ENCODE measurements at regions not wholly inside any gene's neighbourhood (a gene's known extent, or its start where the extent isn't known, plus 50 kb on each side); places are given as distances from the start of the nearest gene placed in this dataset.

DNA sequence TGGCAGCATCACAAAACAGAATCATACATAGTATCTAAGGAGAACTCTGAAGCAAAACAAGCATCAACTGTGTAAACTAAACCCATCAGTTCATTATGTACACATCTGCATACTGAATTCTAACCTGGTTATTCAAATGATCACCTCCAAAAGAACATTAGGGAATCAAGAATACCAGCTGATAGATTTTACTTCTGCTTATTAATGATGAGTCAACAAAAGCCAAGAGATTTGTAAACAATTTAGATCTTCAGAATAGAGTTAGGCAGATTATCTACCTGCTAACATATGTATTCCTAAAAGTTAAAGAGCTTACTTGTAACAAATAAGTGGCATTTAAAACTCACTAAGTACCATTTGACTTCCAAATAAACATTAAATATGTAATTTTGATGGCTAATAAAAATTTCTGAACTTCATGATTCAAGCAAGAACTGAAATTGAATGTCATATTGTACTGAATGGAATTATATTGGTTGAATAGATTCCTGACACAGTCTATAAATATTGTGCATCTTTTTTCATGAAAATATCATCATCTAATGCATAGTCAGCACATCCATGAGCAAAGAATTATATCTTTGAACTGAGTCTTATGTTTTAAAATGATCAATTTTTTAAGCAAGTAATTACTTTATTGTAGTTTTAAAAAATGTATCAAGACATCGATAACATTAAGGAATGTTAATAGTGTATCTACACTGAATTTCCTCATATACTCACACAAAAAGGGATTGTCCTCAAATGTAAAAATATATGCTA is 470.5 kb downstream of the GRXCR1 start:
- Mint-ChIP-seq H3K4me1 (ENCODE audit: low read depth, unreplicated experiment) (no peaks in the 10 kb centered on the region), H3K36me3 (ENCODE audit: insufficient read depth, unreplicated experiment) (no peaks in the 10 kb centered on the region), H3K9me3 (ENCODE audit: unreplicated experiment) (peaks cover 11% of the 10 kb centered on the region), H3K4me3 (ENCODE audit: unreplicated experiment) (no peak overlapping the region), H3K27me3 (ENCODE audit: insufficient read depth, unreplicated experiment) (peaks cover 2% of the 10 kb centered on the region), H3K27ac (ENCODE audit: unreplicated experiment) (no peak overlapping the region)
- BruUV-seq (replicated peaks) = no TSS peak
- intact Hi-C loops (cut with micrococcal nuclease; ENCODE audit: unreplicated experiment) = no loop called here
- POLR2A ChIA-PET = no interaction called here
- H3K4me3 ChIP-seq (ENCODE audit: low read depth, low read length) = no peak overlapping the region
- no peaks in the 10 kb centered on the region; the same call in 1 of the 2 replicates for H3K4me1 ChIP-seq
- H3K9me3 ChIP-seq = no peaks in the 10 kb centered on the region
- no peak for DNase-seq
- no peaks in the 10 kb centered on the region for H3K27me3 ChIP-seq (replicated peaks; ENCODE audit: control insufficient read depth, insufficient read depth, low read length)
- H3K36me3 ChIP-seq (ENCODE audit: control insufficient read depth, insufficient read depth, low read length) = no peaks in the 10 kb centered on the region
- TF ChIP-seq, protein P1, sequence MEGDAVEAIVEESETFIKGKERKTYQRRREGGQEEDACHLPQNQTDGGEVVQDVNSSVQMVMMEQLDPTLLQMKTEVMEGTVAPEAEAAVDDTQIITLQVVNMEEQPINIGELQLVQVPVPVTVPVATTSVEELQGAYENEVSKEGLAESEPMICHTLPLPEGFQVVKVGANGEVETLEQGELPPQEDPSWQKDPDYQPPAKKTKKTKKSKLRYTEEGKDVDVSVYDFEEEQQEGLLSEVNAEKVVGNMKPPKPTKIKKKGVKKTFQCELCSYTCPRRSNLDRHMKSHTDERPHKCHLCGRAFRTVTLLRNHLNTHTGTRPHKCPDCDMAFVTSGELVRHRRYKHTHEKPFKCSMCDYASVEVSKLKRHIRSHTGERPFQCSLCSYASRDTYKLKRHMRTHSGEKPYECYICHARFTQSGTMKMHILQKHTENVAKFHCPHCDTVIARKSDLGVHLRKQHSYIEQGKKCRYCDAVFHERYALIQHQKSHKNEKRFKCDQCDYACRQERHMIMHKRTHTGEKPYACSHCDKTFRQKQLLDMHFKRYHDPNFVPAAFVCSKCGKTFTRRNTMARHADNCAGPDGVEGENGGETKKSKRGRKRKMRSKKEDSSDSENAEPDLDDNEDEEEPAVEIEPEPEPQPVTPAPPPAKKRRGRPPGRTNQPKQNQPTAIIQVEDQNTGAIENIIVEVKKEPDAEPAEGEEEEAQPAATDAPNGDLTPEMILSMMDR (IDR thresholded peaks at IDR 0.05; ENCODE audit: insufficient read depth in 1 of 2, low read depth in 1 of 2, low read length in 1 of 2, severe bottlenecking in 1 of 2, unreplicated experiment in 1 of 2) = no peak
- CTCF ChIA-PET = no interaction called here

DNA sequence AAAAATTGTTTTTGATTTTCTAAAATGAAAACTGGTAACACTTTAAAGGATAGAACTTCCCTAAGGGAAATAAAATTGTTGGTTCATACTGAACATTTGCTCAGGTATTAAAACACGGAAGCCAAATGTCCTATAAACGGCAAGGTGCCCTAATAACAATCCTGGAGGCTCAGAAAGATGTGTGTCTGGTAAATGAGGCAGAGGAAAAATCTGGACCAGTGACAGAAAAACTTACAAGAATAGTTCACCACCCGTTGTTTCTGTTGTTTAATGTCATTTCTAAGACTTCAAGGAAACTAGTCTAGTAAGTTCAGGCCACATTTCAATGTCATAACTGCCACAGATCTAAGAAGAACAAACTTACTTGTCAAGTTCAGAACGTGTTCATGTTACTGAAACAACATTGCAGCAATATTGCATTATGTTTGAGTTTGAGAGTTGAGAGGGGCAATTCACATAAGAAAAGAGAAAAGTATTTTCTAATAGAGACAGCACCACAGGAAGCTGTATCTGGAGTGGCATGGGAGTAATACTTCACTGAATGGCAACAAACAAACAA is 476.6 kb downstream of the GRXCR1 start:
- TF ChIP-seq, protein P1 (IDR thresholded peaks at IDR 0.05; ENCODE audit: insufficient read depth in 1 of 2, low read depth in 1 of 2, low read length in 1 of 2, severe bottlenecking in 1 of 2, unreplicated experiment in 1 of 2) = no peak

DNA sequence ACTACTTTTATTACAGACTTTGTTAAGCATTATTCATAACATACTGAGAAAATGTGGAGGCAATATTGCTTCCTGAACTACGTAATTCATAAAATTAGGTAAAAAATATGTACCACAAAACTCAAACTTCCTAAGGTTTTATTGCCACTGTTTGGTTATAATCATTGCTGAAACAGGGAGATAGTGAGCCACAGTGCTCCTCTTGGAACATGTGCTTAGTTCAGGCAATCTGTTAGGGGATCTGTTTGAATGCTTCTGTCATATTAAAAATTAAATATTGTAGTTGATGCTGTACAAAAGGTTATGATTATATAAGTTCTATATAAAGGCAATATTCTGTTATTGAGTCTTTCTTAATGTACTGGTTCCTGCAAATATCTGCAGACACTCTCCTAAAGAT is 480.7 kb downstream of the GRXCR1 start:
- no peak overlapping the region for H3K4me3 Mint-ChIP-seq (ENCODE audit: unreplicated experiment)
- Histone ChIP-seq H3K4me3 (ENCODE audit: low read depth, low read length) (no peak overlapping the region), H3K4me1 (no peaks in the 10 kb centered on the region), H3K9me3 (no peaks in the 10 kb centered on the region), H3K27me3 (replicated peaks; ENCODE audit: control insufficient read depth, insufficient read depth, low read length) (no peaks in the 10 kb centered on the region), H3K36me3 (ENCODE audit: control insufficient read depth, insufficient read depth, low read length) (no peaks in the 10 kb centered on the region)
- TF ChIP-seq, protein P1 (IDR thresholded peaks at IDR 0.05; ENCODE audit: insufficient read depth in 1 of 2, low read depth in 1 of 2, low read length in 1 of 2, severe bottlenecking in 1 of 2, unreplicated experiment in 1 of 2) = no peak
- H3K27ac Mint-ChIP-seq (ENCODE audit: unreplicated experiment) = no peak overlapping the region
- intact Hi-C loops (cut with micrococcal nuclease; ENCODE audit: unreplicated experiment) = no loop called here
- no peaks in the 10 kb centered on the region for H3K4me1 Mint-ChIP-seq (ENCODE audit: low read depth, unreplicated experiment)
- no peaks in the 10 kb centered on the region for H3K9me3 Mint-ChIP-seq (ENCODE audit: unreplicated experiment)
- no peak for DNase-seq
- ChIA-PET POLR2A (no interaction called here), CTCF (no interaction called here)
- no peaks in the 10 kb centered on the region for H3K27me3 Mint-ChIP-seq (ENCODE audit: insufficient read depth, unreplicated experiment)
- no TSS peak for BruUV-seq (replicated peaks)
- H3K36me3 Mint-ChIP-seq (ENCODE audit: insufficient read depth, unreplicated experiment) = no peaks in the 10 kb centered on the region

More for the DNA sequence above, 476.6 kb downstream of the GRXCR1 start:
- Histone ChIP-seq H3K4me3 (ENCODE audit: low read depth, low read length) (no peak overlapping the region), H3K4me1 (no peaks in the 10 kb centered on the region), H3K27me3 (replicated peaks; ENCODE audit: control insufficient read depth, insufficient read depth, low read length) (no peaks in the 10 kb centered on the region), H3K9me3 (no peaks in the 10 kb centered on the region), H3K36me3 (ENCODE audit: control insufficient read depth, insufficient read depth, low read length) (no peaks in the 10 kb centered on the region)
- BruUV-seq (replicated peaks) = no TSS peak
- Mint-ChIP-seq H3K27ac (ENCODE audit: unreplicated experiment) (no peak overlapping the region), H3K27me3 (ENCODE audit: insufficient read depth, unreplicated experiment) (peaks cover 2% of the 10 kb centered on the region), H3K36me3 (ENCODE audit: insufficient read depth, unreplicated experiment) (no peaks in the 10 kb centered on the region), H3K4me3 (ENCODE audit: unreplicated experiment) (no peak overlapping the region), H3K9me3 (ENCODE audit: unreplicated experiment) (peaks cover 11% of the 10 kb centered on the region), H3K4me1 (ENCODE audit: low read depth, unreplicated experiment) (no peaks in the 10 kb centered on the region)
- ChIA-PET CTCF (no interaction called here), POLR2A (no interaction called here)
- intact Hi-C loops (cut with micrococcal nuclease; ENCODE audit: unreplicated experiment) = no loop called here
- DNase-seq = no peak

Data from Caco-2 (cell line).